ENCODE measurements at regions not wholly inside any gene's neighbourhood (a gene's known extent, or its start where the extent isn't known, plus 50 kb on each side); places are given as distances from the start of the nearest gene placed in this dataset.

GRCh38 chr7:130856866-130857265 is 122.9 kb upstream of the KLF14 start:
- TF ChIP-seq CTCF (IDR thresholded peaks at IDR 0.05): no peak
- TF ChIP-seq POLR2A (IDR thresholded peaks at IDR 0.05): no peak
- TF ChIP-seq POLR2AphosphoS5 (IDR thresholded peaks at IDR 0.05): no peak
- TF ChIP-seq EP300 (IDR thresholded peaks at IDR 0.05): no peak

Measured in upper lobe of left lung (tissue), 4 donors.